OCI-LY1 (cell line): ENCODE measurements at regions not wholly inside any gene's neighbourhood (a gene's known extent, or its start where the extent isn't known, plus 50 kb on each side); places are given as distances from the start of the nearest gene placed in this dataset.

Experiments used
- H2AFZ ChIP-seq: fragments of 200-600 bp; sonication (generic), shearing (Covaris generic); 2 replicates; pipeline ENCODE4 v1.6.0; 2014; ENCODE audit warnings: antibody characterized with exemption, mild to moderate bottlenecking, low read length
- H3F3A ChIP-seq: fragments of 200-600 bp; sonication (generic), shearing (Covaris generic); 2 replicates; pipeline ENCODE4 v1.6.0; 2014; ENCODE audit warnings: mild to moderate bottlenecking, antibody characterized with exemption, low read length, moderate library complexity; ENCODE audit not compliant: insufficient read depth
- H3K27ac ChIP-seq: fragments of 200-600 bp; sonication (generic); 2 replicates; pipeline ENCODE4 v1.5.1; 2014; ENCODE audit warnings: low read length, mixed run types, mild to moderate bottlenecking, low read depth; ENCODE audit not compliant: poor library complexity, severe bottlenecking
- H3K27me3 ChIP-seq: fragments of 200-600 bp; sonication (generic); 2 replicates; pipeline ENCODE4 v1.6.0; 2014; ENCODE audit warnings: antibody characterized with exemption, mild to moderate bottlenecking, low read length, moderate library complexity; ENCODE audit not compliant: insufficient read depth
- H3K36me3 ChIP-seq: fragments of 200-600 bp; sonication (generic); 2 replicates; pipeline ENCODE4 v1.6.1; 2014; ENCODE audit warnings: mild to moderate bottlenecking, antibody characterized with exemption, low read length, moderate library complexity, mixed read lengths; ENCODE audit not compliant: insufficient read depth
- H3K4me1 ChIP-seq: fragments of 200-600 bp; sonication (generic); 2 replicates; pipeline ENCODE4 v1.5.1; 2014; ENCODE audit warnings: mild to moderate bottlenecking, low read length, moderate library complexity; ENCODE audit not compliant: insufficient read depth, severe bottlenecking
- H3K4me2 ChIP-seq: fragments of 200-600 bp; sonication (generic), shearing (Covaris generic); 2 replicates; pipeline ENCODE4 v1.6.1; 2014; ENCODE audit warnings: low read length
- H3K4me3 ChIP-seq: fragments of 200-600 bp; sonication (generic); 2 replicates; pipeline ENCODE4 v1.5.1; 2014; ENCODE audit warnings: low read length, low read depth, mild to moderate bottlenecking, mixed read lengths; ENCODE audit not compliant: poor library complexity, severe bottlenecking
- H3K79me2 ChIP-seq: fragments of 200-600 bp; shearing (Covaris generic); 2 replicates; pipeline ENCODE4 v1.6.1; 2016; ENCODE audit warnings: mixed run types, low read length, mixed read lengths; ENCODE audit not compliant: insufficient read depth
- H3K9ac ChIP-seq: fragments of 200-600 bp; sonication (generic), shearing (Covaris generic); 2 replicates; pipeline ENCODE4 v1.6.1; 2014; ENCODE audit warnings: mild to moderate bottlenecking, low read length, mixed read lengths
- H3K9me2 ChIP-seq: fragments of 200-600 bp; sonication (generic), shearing (Covaris generic); 2 replicates; pipeline ENCODE4 v1.6.1; 2014; ENCODE audit warnings: low read depth, mild to moderate bottlenecking, low read length, mixed read lengths
- H3K9me3 ChIP-seq: fragments of 200-600 bp; shearing (Covaris generic); 2 replicates; pipeline ENCODE4 v1.6.1; 2014; ENCODE audit warnings: low read length, mixed read lengths
- H4K20me1 ChIP-seq: fragments of 200-600 bp; sonication (generic), shearing (Covaris generic); 2 replicates; pipeline ENCODE4 v1.6.0; 2016; ENCODE audit warnings: mild to moderate bottlenecking, low read length; ENCODE audit not compliant: insufficient read depth
- EZH2 ChIP-seq: fragments of 200-600 bp; sonication (generic), shearing (Covaris generic); IDR thresholded peaks from 2 replicates; pipeline ENCODE4 v1.8.0; 2017; ENCODE audit warnings: borderline replicate concordance, mixed run types, mild to moderate bottlenecking, antibody characterized with exemption, low read length, moderate library complexity, mixed read lengths
- TF ChIP-seq, protein P1 (sequence below): fragments of 200-600 bp; sonication (generic), shearing (Covaris generic); IDR thresholded peaks from 2 replicates; pipeline ENCODE4 v1.5.1; 2017; ENCODE audit warnings: mild to moderate bottlenecking, antibody characterized with exemption, low read length, moderate library complexity, mixed read lengths

DNA sequence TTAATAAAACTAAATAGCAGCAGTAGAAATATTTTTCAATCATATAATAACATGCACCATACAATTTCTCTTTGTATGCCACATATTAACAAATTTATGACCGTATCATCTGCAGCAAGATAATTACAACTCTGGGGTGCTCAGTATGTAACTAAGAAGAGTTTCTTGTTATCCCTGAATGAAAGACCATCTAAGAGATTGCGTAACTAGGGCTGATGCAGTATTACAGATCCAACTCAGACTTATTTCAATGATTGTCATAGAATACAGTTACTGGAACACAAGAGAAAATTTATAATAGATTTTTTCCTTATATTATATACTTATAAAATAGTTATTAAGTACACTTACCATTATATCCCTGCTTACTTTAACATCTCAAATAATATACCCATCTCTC is 305.1 kb downstream of the SLITRK1 start:
- no peaks in the 10 kb centered on the region for H3K9me2 ChIP-seq
- H3K9me3 ChIP-seq: no peaks in the 10 kb centered on the region
- H4K20me1 ChIP-seq: no peaks in the 10 kb centered on the region
- no peak overlapping the region for H3K4me2 ChIP-seq
- H3F3A ChIP-seq: no peaks in the 10 kb centered on the region
- no peaks in the 10 kb centered on the region for H3K27me3 ChIP-seq
- no peaks in the 10 kb centered on the region for H3K4me1 ChIP-seq
- H3K9ac ChIP-seq: no peak overlapping the region
- H3K4me3 ChIP-seq: no peak overlapping the region
- no peaks in the 10 kb centered on the region for H3K79me2 ChIP-seq
- no peak overlapping the region for H3K27ac ChIP-seq
- no peak overlapping the region for H2AFZ ChIP-seq
- no peaks in the 10 kb centered on the region for H3K36me3 ChIP-seq
- TF ChIP-seq, protein P1, sequence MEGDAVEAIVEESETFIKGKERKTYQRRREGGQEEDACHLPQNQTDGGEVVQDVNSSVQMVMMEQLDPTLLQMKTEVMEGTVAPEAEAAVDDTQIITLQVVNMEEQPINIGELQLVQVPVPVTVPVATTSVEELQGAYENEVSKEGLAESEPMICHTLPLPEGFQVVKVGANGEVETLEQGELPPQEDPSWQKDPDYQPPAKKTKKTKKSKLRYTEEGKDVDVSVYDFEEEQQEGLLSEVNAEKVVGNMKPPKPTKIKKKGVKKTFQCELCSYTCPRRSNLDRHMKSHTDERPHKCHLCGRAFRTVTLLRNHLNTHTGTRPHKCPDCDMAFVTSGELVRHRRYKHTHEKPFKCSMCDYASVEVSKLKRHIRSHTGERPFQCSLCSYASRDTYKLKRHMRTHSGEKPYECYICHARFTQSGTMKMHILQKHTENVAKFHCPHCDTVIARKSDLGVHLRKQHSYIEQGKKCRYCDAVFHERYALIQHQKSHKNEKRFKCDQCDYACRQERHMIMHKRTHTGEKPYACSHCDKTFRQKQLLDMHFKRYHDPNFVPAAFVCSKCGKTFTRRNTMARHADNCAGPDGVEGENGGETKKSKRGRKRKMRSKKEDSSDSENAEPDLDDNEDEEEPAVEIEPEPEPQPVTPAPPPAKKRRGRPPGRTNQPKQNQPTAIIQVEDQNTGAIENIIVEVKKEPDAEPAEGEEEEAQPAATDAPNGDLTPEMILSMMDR: no peak
- TF ChIP-seq EZH2: no peak

DNA sequence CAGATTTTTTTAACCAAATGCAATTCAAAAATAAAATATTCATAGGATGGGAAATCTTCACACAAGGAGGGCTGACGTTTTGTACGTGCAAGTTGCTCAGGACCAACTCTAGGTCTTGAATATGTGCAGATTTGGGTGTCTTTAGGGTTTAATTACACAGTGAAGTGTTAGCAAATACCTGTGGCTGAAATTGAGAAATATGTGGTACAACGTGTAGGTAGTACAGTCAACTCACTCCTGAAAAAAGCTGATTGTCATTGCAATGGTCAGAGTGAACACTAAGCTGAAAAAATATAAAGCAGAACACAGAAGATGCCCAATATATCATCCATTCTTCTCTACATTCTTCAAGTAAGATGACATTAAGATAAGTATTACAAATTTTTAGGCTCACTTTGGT is 314.3 kb downstream of the SLITRK1 start:
- Histone ChIP-seq H2AFZ (no peak overlapping the region), H4K20me1 (no peaks in the 10 kb centered on the region), H3K9ac (no peak overlapping the region), H3K27me3 (no peaks in the 10 kb centered on the region), H3K36me3 (no peaks in the 10 kb centered on the region), H3K4me2 (no peak overlapping the region), H3F3A (no peaks in the 10 kb centered on the region), H3K9me3 (no peaks in the 10 kb centered on the region), H3K9me2 (no peaks in the 10 kb centered on the region), H3K79me2 (no peaks in the 10 kb centered on the region), H3K4me3 (no peak overlapping the region), H3K27ac (no peak overlapping the region), H3K4me1 (no peaks in the 10 kb centered on the region)
- TF ChIP-seq EZH2: no peak
- TF ChIP-seq, protein P1: no peak

DNA sequence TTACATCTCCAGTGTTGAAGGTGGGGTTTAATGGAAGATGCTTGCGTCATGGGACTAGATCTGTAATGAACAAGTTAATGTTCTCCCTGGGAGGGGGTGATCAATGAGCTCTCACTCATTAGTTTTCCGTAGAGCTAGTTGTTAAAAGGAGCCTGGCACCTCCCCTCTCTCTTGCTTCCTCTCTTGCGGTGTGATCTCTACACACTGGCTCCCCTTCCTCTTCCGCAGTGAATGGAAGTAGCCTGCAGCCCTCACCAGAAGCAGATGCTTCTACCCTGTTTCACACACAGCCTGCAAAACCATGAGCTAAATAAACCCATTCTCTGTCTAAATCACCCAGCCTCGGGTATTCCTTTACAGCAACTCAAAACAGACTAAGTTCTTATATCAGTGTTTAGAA is 318.8 kb downstream of the SLITRK1 start:
- H3K27me3 ChIP-seq: no peaks in the 10 kb centered on the region
- no peaks in the 10 kb centered on the region for H3K36me3 ChIP-seq
- H3K9me3 ChIP-seq: no peaks in the 10 kb centered on the region
- H3K4me1 ChIP-seq: no peaks in the 10 kb centered on the region
- no peak overlapping the region for H3K9ac ChIP-seq
- no peak overlapping the region for H3K4me2 ChIP-seq
- H3K9me2 ChIP-seq: no peaks in the 10 kb centered on the region
- H3K27ac ChIP-seq: no peak overlapping the region
- H2AFZ ChIP-seq: no peak overlapping the region
- no peak overlapping the region for H3K4me3 ChIP-seq
- no peak for TF ChIP-seq EZH2
- TF ChIP-seq, protein P1: no peak
- H3F3A ChIP-seq: no peaks in the 10 kb centered on the region
- no peaks in the 10 kb centered on the region for H4K20me1 ChIP-seq
- no peaks in the 10 kb centered on the region for H3K79me2 ChIP-seq
